ENCODE measurements at regions not wholly inside any gene's neighbourhood (a gene's known extent, or its start where the extent isn't known, plus 50 kb on each side); places are given as distances from the start of the nearest gene placed in this dataset.

- TF ChIP-seq, protein P1, sequence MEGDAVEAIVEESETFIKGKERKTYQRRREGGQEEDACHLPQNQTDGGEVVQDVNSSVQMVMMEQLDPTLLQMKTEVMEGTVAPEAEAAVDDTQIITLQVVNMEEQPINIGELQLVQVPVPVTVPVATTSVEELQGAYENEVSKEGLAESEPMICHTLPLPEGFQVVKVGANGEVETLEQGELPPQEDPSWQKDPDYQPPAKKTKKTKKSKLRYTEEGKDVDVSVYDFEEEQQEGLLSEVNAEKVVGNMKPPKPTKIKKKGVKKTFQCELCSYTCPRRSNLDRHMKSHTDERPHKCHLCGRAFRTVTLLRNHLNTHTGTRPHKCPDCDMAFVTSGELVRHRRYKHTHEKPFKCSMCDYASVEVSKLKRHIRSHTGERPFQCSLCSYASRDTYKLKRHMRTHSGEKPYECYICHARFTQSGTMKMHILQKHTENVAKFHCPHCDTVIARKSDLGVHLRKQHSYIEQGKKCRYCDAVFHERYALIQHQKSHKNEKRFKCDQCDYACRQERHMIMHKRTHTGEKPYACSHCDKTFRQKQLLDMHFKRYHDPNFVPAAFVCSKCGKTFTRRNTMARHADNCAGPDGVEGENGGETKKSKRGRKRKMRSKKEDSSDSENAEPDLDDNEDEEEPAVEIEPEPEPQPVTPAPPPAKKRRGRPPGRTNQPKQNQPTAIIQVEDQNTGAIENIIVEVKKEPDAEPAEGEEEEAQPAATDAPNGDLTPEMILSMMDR (IDR thresholded peaks at IDR 0.05) = no peak
- no peak for TF ChIP-seq EP300 (IDR thresholded peaks at IDR 0.05)
- no peak for TF ChIP-seq POLR2AphosphoS5 (IDR thresholded peaks at IDR 0.05)
Measured at GRCh38 chr14:51488569-51489220, 163.0 kb upstream of the FRMD6 start.

Measured in sigmoid colon (tissue), 4 donors.